ENCODE measurements at regions not wholly inside any gene's neighbourhood (a gene's known extent, or its start where the extent isn't known, plus 50 kb on each side); places are given as distances from the start of the nearest gene placed in this dataset.
A peak's percentile ranks its signal among the peaks of the same experiment; 100 is the strongest.

- H3K9me3 ChIP-seq (ENCODE audit: severe bottlenecking): no peaks in the 10 kb centered on the region
- DNase-seq: no peak
- H3K27me3 ChIP-seq (ENCODE audit: insufficient read depth, low read depth, severe bottlenecking): no peaks in the 10 kb centered on the region
- H3K27ac ChIP-seq: no peak overlapping the region
- no peak for TF ChIP-seq CTCF (IDR thresholded peaks at IDR 0.05; ENCODE audit: low read depth, low read length)
- H3K4me3 ChIP-seq (ENCODE audit: low read depth, low read length): no peak overlapping the region
- no peaks in the 10 kb centered on the region for H3K36me3 ChIP-seq
Observed at GRCh38 chr6:11343963-11344723, 111.7 kb upstream of the NEDD9 start.

DNA sequence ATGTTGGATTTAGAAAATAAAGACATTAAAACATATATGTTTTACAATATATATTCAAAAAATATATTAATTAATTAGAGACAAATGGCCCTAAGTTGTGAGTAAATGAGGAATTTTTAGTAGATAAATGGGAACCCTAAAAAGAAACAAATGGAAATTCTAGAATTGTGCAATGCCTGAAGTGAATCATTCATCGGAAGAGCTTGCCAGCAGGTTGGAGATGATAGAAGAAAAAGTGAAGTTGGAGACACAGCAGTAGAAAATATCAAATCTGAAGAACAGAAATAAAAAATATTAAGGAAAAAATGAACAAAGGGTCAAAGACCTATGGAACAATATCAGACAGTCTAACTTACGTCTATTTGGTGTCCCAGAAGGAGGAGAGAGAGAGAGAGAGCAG, 109.4 kb upstream of the NEDD9 start:
- Histone ChIP-seq H3K27me3 (ENCODE audit: insufficient read depth, low read depth, severe bottlenecking) (no peaks in the 10 kb centered on the region), H3K4me3 (ENCODE audit: low read depth, low read length) (no peak overlapping the region), H3K9me3 (ENCODE audit: severe bottlenecking) (no peaks in the 10 kb centered on the region), H3K27ac (no peak overlapping the region), H3K36me3 (no peaks in the 10 kb centered on the region)
- no peak for DNase-seq
- no peak for TF ChIP-seq CTCF (IDR thresholded peaks at IDR 0.05; ENCODE audit: low read depth, low read length)

GRCh38 chr6:11341303-11341702, 108.8 kb upstream of the NEDD9 start:
- TF ChIP-seq CTCF (IDR thresholded peaks at IDR 0.05; ENCODE audit: low read depth, low read length): no peak
- H3K27ac ChIP-seq: no peak overlapping the region

DNA sequence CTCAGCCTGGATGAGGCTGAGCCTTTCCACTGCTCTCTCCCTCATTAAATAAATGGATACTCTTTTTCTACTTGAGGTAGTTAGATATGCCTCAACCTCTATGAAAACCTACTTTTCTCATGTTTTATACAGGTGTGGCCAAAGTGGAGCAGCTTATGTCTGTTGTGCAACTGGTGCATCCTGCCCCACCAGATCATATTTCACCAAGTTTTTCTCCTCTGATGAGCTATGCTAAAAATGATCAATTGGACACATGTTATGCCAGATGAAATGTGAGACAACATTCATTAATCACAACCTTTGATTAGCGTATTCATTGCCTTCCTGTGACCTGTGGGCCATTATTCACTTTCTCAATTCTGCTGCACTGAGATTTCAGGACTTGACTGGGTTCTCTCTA, 106.9 kb upstream of the NEDD9 start:
- TF ChIP-seq CTCF (IDR thresholded peaks at IDR 0.05; ENCODE audit: low read depth, low read length): no peak
- DNase-seq: no peak
- H3K4me3 ChIP-seq (ENCODE audit: low read depth, low read length): no peak overlapping the region
- no peak overlapping the region for H3K27ac ChIP-seq
- no peaks in the 10 kb centered on the region for H3K9me3 ChIP-seq (ENCODE audit: severe bottlenecking)
- no peaks in the 10 kb centered on the region for H3K27me3 ChIP-seq (ENCODE audit: insufficient read depth, low read depth, severe bottlenecking)
- H3K36me3 ChIP-seq: no peaks in the 10 kb centered on the region

More at GRCh38 chr6:11341303-11341702, 108.8 kb upstream of the NEDD9 start:
- Histone ChIP-seq H3K4me3 (ENCODE audit: low read depth, low read length) (no peak overlapping the region), H3K36me3 (no peaks in the 10 kb centered on the region), H3K27me3 (ENCODE audit: insufficient read depth, low read depth, severe bottlenecking) (no peaks in the 10 kb centered on the region), H3K9me3 (ENCODE audit: severe bottlenecking) (no peaks in the 10 kb centered on the region)
- DNase-seq: no peak

DNA sequence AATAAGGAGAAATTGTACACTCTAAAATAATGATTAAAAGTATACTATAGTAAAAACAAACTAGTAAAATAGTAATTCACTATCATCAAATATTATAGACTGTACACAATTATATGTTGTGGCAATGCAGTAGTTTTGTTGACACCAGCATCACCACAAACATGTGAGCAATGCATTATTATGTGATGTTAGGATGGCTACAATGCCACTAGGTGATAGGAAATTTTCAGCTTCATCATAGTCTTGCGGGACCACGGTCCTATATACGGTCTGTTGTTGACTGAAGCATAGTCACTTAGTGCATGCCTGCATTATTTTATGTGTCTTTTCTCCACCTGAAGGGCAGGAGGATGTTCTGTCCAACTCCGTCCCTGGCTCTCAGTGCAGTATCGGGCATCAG, 104.8 kb upstream of the NEDD9 start:
- Histone ChIP-seq H3K27me3 (ENCODE audit: insufficient read depth, low read depth, severe bottlenecking) (no peaks in the 10 kb centered on the region), H3K27ac (no peak overlapping the region), H3K36me3 (no peaks in the 10 kb centered on the region), H3K9me3 (ENCODE audit: severe bottlenecking) (no peaks in the 10 kb centered on the region), H3K4me3 (ENCODE audit: low read depth, low read length) (no peak overlapping the region)
- DNase-seq: no peak
- TF ChIP-seq CTCF (IDR thresholded peaks at IDR 0.05; ENCODE audit: low read depth, low read length): no peak

- Histone ChIP-seq H3K4me3 (ENCODE audit: low read depth, low read length) (no peak overlapping the region), H3K27me3 (ENCODE audit: insufficient read depth, low read depth, severe bottlenecking) (no peaks in the 10 kb centered on the region), H3K36me3 (no peaks in the 10 kb centered on the region), H3K9me3 (ENCODE audit: severe bottlenecking) (no peaks in the 10 kb centered on the region), H3K27ac (no peak overlapping the region)
- no peak for TF ChIP-seq CTCF (IDR thresholded peaks at IDR 0.05; ENCODE audit: low read depth, low read length)
- DNase-seq: peak; percentile 55
Observed at GRCh38 chr6:11335826-11336225, 103.4 kb upstream of the NEDD9 start.
